ENCODE measurements at regions not wholly inside any gene's neighbourhood (a gene's known extent, or its start where the extent isn't known, plus 50 kb on each side); places are given as distances from the start of the nearest gene placed in this dataset.

- no peak overlapping the region for H3K4me3 Mint-ChIP-seq (ENCODE audit: unreplicated experiment)
- H3K9me3 Mint-ChIP-seq (ENCODE audit: unreplicated experiment): no peaks in the 10 kb centered on the region
- intact Hi-C loops (cut with micrococcal nuclease): no loop called here
- H3K27ac Mint-ChIP-seq (ENCODE audit: low read depth, unreplicated experiment): no peak overlapping the region
- no peak for DNase-seq (ENCODE audit: unreplicated experiment)
- POLR2A ChIA-PET: no interaction called here
- peaks cover 6% of the 10 kb centered on the region for H3K36me3 Mint-ChIP-seq (ENCODE audit: insufficient read depth, unreplicated experiment)
- CTCF ChIA-PET: interaction anchor here (0.6 to 0.9 kb wide), 3 partner anchors 14 to 699 kb away, joined by 3 read pairs; no protein-coding TSS in a partner anchor
- BruUV-seq (replicated peaks): no TSS peak
- no peaks in the 10 kb centered on the region for H3K27me3 Mint-ChIP-seq (ENCODE audit: insufficient read depth, unreplicated experiment)
- H3K4me1 Mint-ChIP-seq (ENCODE audit: insufficient read depth, unreplicated experiment): no peaks in the 10 kb centered on the region
- TF ChIP-seq CTCF (IDR thresholded peaks at IDR 0.05; ENCODE audit: unreplicated experiment): no peak
Measured at GRCh38 chr4:24428850-24429249, 155.5 kb downstream of the DHX15 start.

GRCh38 chr4:24426557-24426956 lies 157.8 kb downstream of the DHX15 start:
- Mint-ChIP-seq H3K9me3 (ENCODE audit: unreplicated experiment) (no peaks in the 10 kb centered on the region), H3K27ac (ENCODE audit: low read depth, unreplicated experiment) (no peak overlapping the region), H3K4me3 (ENCODE audit: unreplicated experiment) (no peak overlapping the region), H3K4me1 (ENCODE audit: insufficient read depth, unreplicated experiment) (no peaks in the 10 kb centered on the region), H3K36me3 (ENCODE audit: insufficient read depth, unreplicated experiment) (peaks cover 6% of the 10 kb centered on the region), H3K27me3 (ENCODE audit: insufficient read depth, unreplicated experiment) (no peaks in the 10 kb centered on the region)
- BruUV-seq (replicated peaks): no TSS peak
- no peak for DNase-seq (ENCODE audit: unreplicated experiment)
- intact Hi-C loops (cut with micrococcal nuclease): no loop called here
- no peak for TF ChIP-seq CTCF (IDR thresholded peaks at IDR 0.05; ENCODE audit: unreplicated experiment)
- ChIA-PET POLR2A (interaction anchor here (1.4 kb wide), 1 partner anchor 8 kb away, joined by 3 read pairs; no protein-coding TSS in a partner anchor), CTCF (interaction anchor here (0.6 to 1.0 kb wide), 2 partner anchors 536 to 569 kb away, joined by 3 to 5 read pairs; no protein-coding TSS in a partner anchor)

- no peak overlapping the region for H3K27ac Mint-ChIP-seq (ENCODE audit: low read depth, unreplicated experiment)
- BruUV-seq (replicated peaks): no TSS peak
- H3K9me3 Mint-ChIP-seq (ENCODE audit: unreplicated experiment): no peaks in the 10 kb centered on the region
- ChIA-PET CTCF (interaction anchor here (0.5 to 1.0 kb wide), 3 partner anchors 536 to 712 kb away, joined by 3 to 5 read pairs (median 3); no protein-coding TSS in a partner anchor), POLR2A (interaction anchor here (1.4 kb wide), 1 partner anchor 8 kb away, joined by 3 read pairs; no protein-coding TSS in a partner anchor)
- peaks cover 6% of the 10 kb centered on the region for H3K36me3 Mint-ChIP-seq (ENCODE audit: insufficient read depth, unreplicated experiment)
- intact Hi-C loops (cut with micrococcal nuclease): no loop called here
- no peaks in the 10 kb centered on the region for H3K27me3 Mint-ChIP-seq (ENCODE audit: insufficient read depth, unreplicated experiment)
- H3K4me3 Mint-ChIP-seq (ENCODE audit: unreplicated experiment): no peak overlapping the region
- no peak for DNase-seq (ENCODE audit: unreplicated experiment)
- TF ChIP-seq CTCF (IDR thresholded peaks at IDR 0.05; ENCODE audit: unreplicated experiment): no peak
- no peaks in the 10 kb centered on the region for H3K4me1 Mint-ChIP-seq (ENCODE audit: insufficient read depth, unreplicated experiment)
Measured at GRCh38 chr4:24425863-24426262, 158.5 kb downstream of the DHX15 start.

- H3K27ac Mint-ChIP-seq (ENCODE audit: low read depth, unreplicated experiment): no peak overlapping the region
- no peak overlapping the region for H3K4me3 Mint-ChIP-seq (ENCODE audit: unreplicated experiment)
- no peak for TF ChIP-seq CTCF (IDR thresholded peaks at IDR 0.05; ENCODE audit: unreplicated experiment)
- intact Hi-C loops (cut with micrococcal nuclease): no loop called here
- ChIA-PET POLR2A (no interaction called here), CTCF (no interaction called here)
- no peak for DNase-seq (ENCODE audit: unreplicated experiment)
- H3K9me3 Mint-ChIP-seq (ENCODE audit: unreplicated experiment): no peaks in the 10 kb centered on the region
- H3K4me1 Mint-ChIP-seq (ENCODE audit: insufficient read depth, unreplicated experiment): peaks cover 8% of the 10 kb centered on the region
- H3K36me3 Mint-ChIP-seq (ENCODE audit: insufficient read depth, unreplicated experiment): no peaks in the 10 kb centered on the region
- BruUV-seq (replicated peaks): no TSS peak
- H3K27me3 Mint-ChIP-seq (ENCODE audit: insufficient read depth, unreplicated experiment): no peaks in the 10 kb centered on the region
Measured at GRCh38 chr4:24423670-24424069, 160.7 kb downstream of the DHX15 start.
